GM23338 (cell line): ENCODE measurements at regions not wholly inside any gene's neighbourhood (a gene's known extent, or its start where the extent isn't known, plus 50 kb on each side); places are given as distances from the start of the nearest gene placed in this dataset.

Experiments used
- ATAC-seq: fragments of 200-7000 bp; cut with Tn5 transposase; 3 replicates; pipeline ENCODE4 v1.9.1; 2020
- DNase-seq: peaks from one replicate; pipeline ENCODE4 v3.0.0-alpha.2; 2015; ENCODE audit warnings: low spot score
- H2AFZ ChIP-seq: fragments of 200-600 bp; sonication (generic); 2 replicates; pipeline ENCODE4 v1.8.0; 2016; ENCODE audit warnings: antibody characterized with exemption, mild to moderate bottlenecking, moderate library complexity
- H3F3A ChIP-seq: fragments of 200-600 bp; sonication (generic); replicated peaks from 2 replicates; pipeline ENCODE4 v1.8.0; 2017; ENCODE audit warnings: antibody characterized with exemption, mixed run types, low read depth
- H3K27ac ChIP-seq: fragments of 200-600 bp; sonication (generic); 2 replicates; pipeline ENCODE4 v1.6.1; 2016; ENCODE audit warnings: low read depth
- H3K27me3 ChIP-seq: fragments of 200-600 bp; sonication (generic); 2 replicates; pipeline ENCODE4 v1.8.0; 2016; ENCODE audit warnings: mild to moderate bottlenecking, mixed run types, moderate library complexity; ENCODE audit not compliant: insufficient read depth
- H3K36me3 ChIP-seq: fragments of 200-600 bp; sonication (generic); 2 replicates; pipeline ENCODE4 v1.8.0; 2016; ENCODE audit warnings: mild to moderate bottlenecking; ENCODE audit not compliant: insufficient read depth
- H3K4me1 ChIP-seq: fragments of 200-600 bp; sonication (generic); 2 replicates; pipeline ENCODE4 v1.8.0; 2016; ENCODE audit warnings: mild to moderate bottlenecking, moderate library complexity; ENCODE audit not compliant: insufficient read depth
- H3K4me2 ChIP-seq: fragments of 200-600 bp; sonication (generic); 2 replicates; pipeline ENCODE4 v1.7.1; 2017; ENCODE audit warnings: mixed run types
- H3K4me3 ChIP-seq: fragments of 200-600 bp; sonication (generic); 2 replicates; pipeline ENCODE4 v1.6.1; 2016; ENCODE audit warnings: mixed run types
- H3K79me2 ChIP-seq: fragments of 200-600 bp; sonication (generic); replicated peaks from 2 replicates; pipeline ENCODE4 v1.8.0; 2017; ENCODE audit warnings: mild to moderate bottlenecking; ENCODE audit not compliant: insufficient read depth
- H3K9me2 ChIP-seq: fragments of 200-600 bp; sonication (generic); 2 replicates; pipeline ENCODE4 v1.8.0; 2017; ENCODE audit not compliant: insufficient read depth
- H4K20me1 ChIP-seq: fragments of 200-600 bp; sonication (generic); replicated peaks from 2 replicates; pipeline ENCODE4 v1.8.0; 2017; ENCODE audit warnings: mild to moderate bottlenecking; ENCODE audit not compliant: insufficient read depth
- H3K27ac Mint-ChIP-seq: 2 replicates; pipeline ENCODE4 v1.8.0; 2020; ENCODE audit warnings: inconsistent platforms, mild to moderate bottlenecking, moderate library complexity, mixed read lengths
- H3K27me3 Mint-ChIP-seq: 3 replicates; pipeline ENCODE4 v1.8.0; 2022; ENCODE audit warnings: low read depth, mild to moderate bottlenecking, moderate library complexity, mixed read lengths, inconsistent platforms; ENCODE audit not compliant: insufficient read depth, poor library complexity
- H3K36me3 Mint-ChIP-seq: 3 replicates; pipeline ENCODE4 v1.8.0; 2021; ENCODE audit warnings: low read depth, mild to moderate bottlenecking, inconsistent platforms, moderate library complexity, mixed read lengths
- H3K4me1 Mint-ChIP-seq: 3 replicates; pipeline ENCODE4 v1.8.0; 2020; ENCODE audit warnings: mild to moderate bottlenecking, inconsistent platforms, mixed read lengths
- H3K4me3 Mint-ChIP-seq: 3 replicates; pipeline ENCODE4 v1.8.0; 2021; ENCODE audit warnings: moderate library complexity, mild to moderate bottlenecking, inconsistent platforms, mixed read lengths
- H3K9me3 Mint-ChIP-seq: 3 replicates; pipeline ENCODE4 v1.8.0; 2020; ENCODE audit warnings: moderate library complexity, mild to moderate bottlenecking, inconsistent platforms, mixed read lengths
- EZH2 ChIP-seq: fragments of 200-600 bp; sonication (generic); IDR thresholded peaks from one replicate; pipeline ENCODE4 v1.8.0; 2017; ENCODE audit warnings: antibody characterized with exemption, mild to moderate bottlenecking, low read depth; ENCODE audit not compliant: unreplicated experiment
- EZH2phosphoT487 ChIP-seq: fragments of 200-600 bp; sonication (generic); IDR thresholded peaks from one replicate; pipeline ENCODE4 v1.8.1; 2018; ENCODE audit warnings: antibody characterized with exemption; ENCODE audit not compliant: unreplicated experiment
- TF ChIP-seq, protein P1 (sequence below): fragments of 250-450 bp; sonication (Bioruptor Pico); IDR thresholded peaks from 2 replicates; pipeline ENCODE4 v1.5.0; 2020; ENCODE audit warnings: mild to moderate bottlenecking, moderate library complexity
- TF ChIP-seq, protein P2 (sequence below): IDR thresholded peaks from 2 replicates; pipeline ENCODE4 v1.6.1; 2016; ENCODE audit warnings: antibody characterized with exemption
- TF ChIP-seq, protein P3 (sequence below): IDR thresholded peaks from one replicate; pipeline ENCODE4 v1.6.1; 2018; ENCODE audit warnings: antibody characterized with exemption; ENCODE audit not compliant: unreplicated experiment

DNA sequence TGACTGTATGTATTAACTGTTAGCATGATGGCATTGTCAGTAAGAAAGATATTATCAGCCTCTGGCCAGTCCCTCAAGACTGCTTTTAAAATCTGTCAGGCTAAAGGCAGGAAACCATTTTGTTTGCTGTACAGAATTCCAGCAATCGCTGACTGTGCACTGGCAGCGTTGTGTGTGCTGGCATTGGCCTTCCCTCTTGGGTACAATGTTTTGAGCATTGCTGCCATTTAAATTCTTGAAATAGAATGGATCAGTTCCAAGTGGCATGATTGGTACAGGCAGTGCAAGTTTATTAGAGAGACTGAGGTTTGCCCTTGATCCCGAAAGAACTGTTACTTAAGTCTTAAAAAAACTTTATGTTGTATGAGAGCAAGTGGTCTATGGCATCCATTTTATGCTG is 788.7 kb downstream of the OTOL1 start (continued):
- TF ChIP-seq, protein P1, sequence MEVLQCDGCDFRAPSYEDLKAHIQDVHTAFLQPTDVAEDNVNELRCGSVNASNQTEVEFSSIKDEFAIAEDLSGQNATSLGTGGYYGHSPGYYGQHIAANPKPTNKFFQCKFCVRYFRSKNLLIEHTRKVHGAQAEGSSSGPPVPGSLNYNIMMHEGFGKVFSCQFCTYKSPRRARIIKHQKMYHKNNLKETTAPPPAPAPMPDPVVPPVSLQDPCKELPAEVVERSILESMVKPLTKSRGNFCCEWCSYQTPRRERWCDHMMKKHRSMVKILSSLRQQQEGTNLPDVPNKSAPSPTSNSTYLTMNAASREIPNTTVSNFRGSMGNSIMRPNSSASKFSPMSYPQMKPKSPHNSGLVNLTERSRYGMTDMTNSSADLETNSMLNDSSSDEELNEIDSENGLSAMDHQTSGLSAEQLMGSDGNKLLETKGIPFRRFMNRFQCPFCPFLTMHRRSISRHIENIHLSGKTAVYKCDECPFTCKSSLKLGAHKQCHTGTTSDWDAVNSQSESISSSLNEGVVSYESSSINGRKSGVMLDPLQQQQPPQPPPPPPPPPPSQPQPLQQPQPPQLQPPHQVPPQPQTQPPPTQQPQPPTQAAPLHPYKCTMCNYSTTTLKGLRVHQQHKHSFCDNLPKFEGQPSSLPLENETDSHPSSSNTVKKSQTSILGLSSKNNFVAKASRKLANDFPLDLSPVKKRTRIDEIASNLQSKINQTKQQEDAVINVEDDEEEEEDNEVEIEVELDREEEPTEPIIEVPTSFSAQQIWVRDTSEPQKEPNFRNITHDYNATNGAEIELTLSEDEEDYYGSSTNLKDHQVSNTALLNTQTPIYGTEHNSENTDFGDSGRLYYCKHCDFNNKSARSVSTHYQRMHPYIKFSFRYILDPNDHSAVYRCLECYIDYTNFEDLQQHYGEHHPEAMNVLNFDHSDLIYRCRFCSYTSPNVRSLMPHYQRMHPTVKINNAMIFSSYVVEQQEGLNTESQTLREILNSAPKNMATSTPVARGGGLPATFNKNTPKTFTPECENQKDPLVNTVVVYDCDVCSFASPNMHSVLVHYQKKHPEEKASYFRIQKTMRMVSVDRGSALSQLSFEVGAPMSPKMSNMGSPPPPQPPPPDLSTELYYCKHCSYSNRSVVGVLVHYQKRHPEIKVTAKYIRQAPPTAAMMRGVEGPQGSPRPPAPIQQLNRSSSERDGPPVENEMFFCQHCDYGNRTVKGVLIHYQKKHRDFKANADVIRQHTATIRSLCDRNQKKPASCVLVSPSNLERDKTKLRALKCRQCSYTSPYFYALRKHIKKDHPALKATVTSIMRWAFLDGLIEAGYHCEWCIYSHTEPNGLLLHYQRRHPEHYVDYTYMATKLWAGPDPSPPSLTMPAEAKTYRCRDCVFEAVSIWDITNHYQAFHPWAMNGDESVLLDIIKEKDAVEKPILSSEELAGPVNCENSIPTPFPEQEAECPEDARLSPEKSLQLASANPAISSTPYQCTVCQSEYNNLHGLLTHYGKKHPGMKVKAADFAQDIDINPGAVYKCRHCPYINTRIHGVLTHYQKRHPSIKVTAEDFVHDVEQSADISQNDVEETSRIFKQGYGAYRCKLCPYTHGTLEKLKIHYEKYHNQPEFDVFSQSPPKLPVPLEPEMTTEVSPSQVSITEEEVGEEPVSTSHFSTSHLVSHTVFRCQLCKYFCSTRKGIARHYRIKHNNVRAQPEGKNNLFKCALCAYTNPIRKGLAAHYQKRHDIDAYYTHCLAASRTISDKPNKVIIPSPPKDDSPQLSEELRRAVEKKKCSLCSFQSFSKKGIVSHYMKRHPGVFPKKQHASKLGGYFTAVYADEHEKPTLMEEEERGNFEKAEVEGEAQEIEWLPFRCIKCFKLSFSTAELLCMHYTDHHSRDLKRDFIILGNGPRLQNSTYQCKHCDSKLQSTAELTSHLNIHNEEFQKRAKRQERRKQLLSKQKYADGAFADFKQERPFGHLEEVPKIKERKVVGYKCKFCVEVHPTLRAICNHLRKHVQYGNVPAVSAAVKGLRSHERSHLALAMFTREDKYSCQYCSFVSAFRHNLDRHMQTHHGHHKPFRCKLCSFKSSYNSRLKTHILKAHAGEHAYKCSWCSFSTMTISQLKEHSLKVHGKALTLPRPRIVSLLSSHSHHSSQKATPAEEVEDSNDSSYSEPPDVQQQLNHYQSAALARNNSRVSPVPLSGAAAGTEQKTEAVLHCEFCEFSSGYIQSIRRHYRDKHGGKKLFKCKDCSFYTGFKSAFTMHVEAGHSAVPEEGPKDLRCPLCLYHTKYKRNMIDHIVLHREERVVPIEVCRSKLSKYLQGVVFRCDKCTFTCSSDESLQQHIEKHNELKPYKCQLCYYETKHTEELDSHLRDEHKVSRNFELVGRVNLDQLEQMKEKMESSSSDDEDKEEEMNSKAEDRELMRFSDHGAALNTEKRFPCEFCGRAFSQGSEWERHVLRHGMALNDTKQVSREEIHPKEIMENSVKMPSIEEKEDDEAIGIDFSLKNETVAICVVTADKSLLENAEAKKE (CRISPR knock-in tag), result no peak
- no peak for TF ChIP-seq EZH2phosphoT487

DNA sequence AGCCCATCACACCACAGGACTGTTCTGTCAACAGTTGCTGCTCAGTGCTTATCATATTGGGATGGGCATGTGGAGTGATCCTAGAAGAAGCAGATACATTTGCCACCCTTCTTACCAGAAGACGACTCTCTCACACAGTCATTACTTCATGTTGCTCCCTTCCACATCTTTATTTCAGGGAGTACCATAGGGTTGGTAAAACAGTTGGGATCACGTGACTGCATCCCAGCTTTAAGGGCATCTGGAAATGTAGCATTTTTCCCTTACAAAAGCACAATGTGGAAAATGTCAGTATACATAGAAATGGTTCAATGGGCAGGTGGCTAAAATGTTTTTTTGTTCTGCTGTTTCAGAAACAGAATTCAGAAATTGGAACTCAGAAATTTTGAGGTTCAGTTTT is 791.0 kb downstream of the OTOL1 start:
- H3K9me3 Mint-ChIP-seq, result no peaks in the 10 kb centered on the region
- TF ChIP-seq, protein P2, sequence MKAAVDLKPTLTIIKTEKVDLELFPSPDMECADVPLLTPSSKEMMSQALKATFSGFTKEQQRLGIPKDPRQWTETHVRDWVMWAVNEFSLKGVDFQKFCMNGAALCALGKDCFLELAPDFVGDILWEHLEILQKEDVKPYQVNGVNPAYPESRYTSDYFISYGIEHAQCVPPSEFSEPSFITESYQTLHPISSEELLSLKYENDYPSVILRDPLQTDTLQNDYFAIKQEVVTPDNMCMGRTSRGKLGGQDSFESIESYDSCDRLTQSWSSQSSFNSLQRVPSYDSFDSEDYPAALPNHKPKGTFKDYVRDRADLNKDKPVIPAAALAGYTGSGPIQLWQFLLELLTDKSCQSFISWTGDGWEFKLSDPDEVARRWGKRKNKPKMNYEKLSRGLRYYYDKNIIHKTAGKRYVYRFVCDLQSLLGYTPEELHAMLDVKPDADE, result no peak
- TF ChIP-seq, protein P3, sequence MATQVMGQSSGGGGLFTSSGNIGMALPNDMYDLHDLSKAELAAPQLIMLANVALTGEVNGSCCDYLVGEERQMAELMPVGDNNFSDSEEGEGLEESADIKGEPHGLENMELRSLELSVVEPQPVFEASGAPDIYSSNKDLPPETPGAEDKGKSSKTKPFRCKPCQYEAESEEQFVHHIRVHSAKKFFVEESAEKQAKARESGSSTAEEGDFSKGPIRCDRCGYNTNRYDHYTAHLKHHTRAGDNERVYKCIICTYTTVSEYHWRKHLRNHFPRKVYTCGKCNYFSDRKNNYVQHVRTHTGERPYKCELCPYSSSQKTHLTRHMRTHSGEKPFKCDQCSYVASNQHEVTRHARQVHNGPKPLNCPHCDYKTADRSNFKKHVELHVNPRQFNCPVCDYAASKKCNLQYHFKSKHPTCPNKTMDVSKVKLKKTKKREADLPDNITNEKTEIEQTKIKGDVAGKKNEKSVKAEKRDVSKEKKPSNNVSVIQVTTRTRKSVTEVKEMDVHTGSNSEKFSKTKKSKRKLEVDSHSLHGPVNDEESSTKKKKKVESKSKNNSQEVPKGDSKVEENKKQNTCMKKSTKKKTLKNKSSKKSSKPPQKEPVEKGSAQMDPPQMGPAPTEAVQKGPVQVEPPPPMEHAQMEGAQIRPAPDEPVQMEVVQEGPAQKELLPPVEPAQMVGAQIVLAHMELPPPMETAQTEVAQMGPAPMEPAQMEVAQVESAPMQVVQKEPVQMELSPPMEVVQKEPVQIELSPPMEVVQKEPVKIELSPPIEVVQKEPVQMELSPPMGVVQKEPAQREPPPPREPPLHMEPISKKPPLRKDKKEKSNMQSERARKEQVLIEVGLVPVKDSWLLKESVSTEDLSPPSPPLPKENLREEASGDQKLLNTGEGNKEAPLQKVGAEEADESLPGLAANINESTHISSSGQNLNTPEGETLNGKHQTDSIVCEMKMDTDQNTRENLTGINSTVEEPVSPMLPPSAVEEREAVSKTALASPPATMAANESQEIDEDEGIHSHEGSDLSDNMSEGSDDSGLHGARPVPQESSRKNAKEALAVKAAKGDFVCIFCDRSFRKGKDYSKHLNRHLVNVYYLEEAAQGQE, result no peak
- no peak for TF ChIP-seq EZH2
- Histone ChIP-seq H3K4me1 (no peaks in the 10 kb centered on the region), H2AFZ (no peak overlapping the region), H3K9me2 (no peaks in the 10 kb centered on the region), H3K27me3 (no peaks in the 10 kb centered on the region), H3F3A (no peaks in the 10 kb centered on the region), H3K27ac (no peak overlapping the region), H3K4me3 (no peak overlapping the region), H3K4me2 (no peak overlapping the region), H4K20me1 (no peaks in the 10 kb centered on the region), H3K79me2 (no peaks in the 10 kb centered on the region), H3K36me3 (no peaks in the 10 kb centered on the region)
- no peak overlapping the region for H3K4me3 Mint-ChIP-seq
- no peak for DNase-seq
- H3K27me3 Mint-ChIP-seq, result no peaks in the 10 kb centered on the region
- ATAC-seq, result no peak
- peaks cover 2% of the 10 kb centered on the region; the same call in 1 of the 3 replicates for H3K4me1 Mint-ChIP-seq
- no peaks in the 10 kb centered on the region; the same call in 2 of the 3 replicates for H3K36me3 Mint-ChIP-seq
- no peak overlapping the region for H3K27ac Mint-ChIP-seq
